ENCODE measurements at regions not wholly inside any gene's neighbourhood (a gene's known extent, or its start where the extent isn't known, plus 50 kb on each side); places are given as distances from the start of the nearest gene placed in this dataset.

DNA sequence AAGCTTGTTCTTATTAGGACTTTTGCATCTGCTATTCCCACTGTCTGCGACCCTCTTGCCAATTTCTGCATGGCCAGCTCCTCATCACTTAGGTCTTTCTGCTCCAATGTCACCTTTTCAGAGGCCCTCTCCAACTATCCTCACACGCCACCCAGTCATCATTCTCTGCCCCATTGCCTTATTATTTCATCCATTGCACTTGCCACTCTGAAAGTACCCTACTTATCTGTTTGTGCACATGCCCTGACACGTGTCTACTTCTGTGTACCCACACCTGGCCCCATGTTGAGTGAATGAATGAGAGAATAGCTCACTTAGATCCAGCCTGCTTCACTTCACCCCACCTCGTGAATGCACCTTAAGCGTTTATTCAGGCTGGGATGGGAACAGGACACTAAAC, 218.7 kb upstream of the TBX3 start:
- no peak overlapping the region for H3K4me3 ChIP-seq (ENCODE audit: low read depth, low read length)

GRCh38 chr12:114901316-114901715, 217.3 kb upstream of the TBX3 start:
- no peak overlapping the region for H3K4me3 ChIP-seq (ENCODE audit: low read depth, low read length)

- no peak overlapping the region for H3K4me3 ChIP-seq (ENCODE audit: low read depth, low read length)
Observed at GRCh38 chr12:114898159-114898558, 214.2 kb upstream of the TBX3 start.

- H3K4me3 ChIP-seq (ENCODE audit: low read depth, low read length), result no peak overlapping the region
Observed at GRCh38 chr12:114895827-114896226, 211.9 kb upstream of the TBX3 start.

DNA sequence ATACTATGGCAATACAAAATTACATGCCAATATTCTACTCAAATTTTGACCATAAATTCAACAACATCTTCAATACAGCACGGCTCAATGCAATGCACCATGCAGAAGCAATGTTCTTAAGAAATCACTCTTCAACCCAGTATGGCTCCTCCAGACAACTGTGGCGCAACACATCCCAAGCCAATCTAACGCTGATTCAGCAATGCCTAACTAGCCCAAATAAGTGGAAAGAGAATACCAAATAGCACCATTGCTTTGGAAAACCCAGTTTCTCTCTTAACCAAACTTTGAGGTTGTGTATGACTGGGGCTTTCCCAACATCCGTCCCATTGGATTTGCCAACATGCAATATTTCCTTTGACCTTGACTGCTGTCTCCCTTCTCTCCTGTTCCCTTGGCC, 211.1 kb upstream of the TBX3 start:
- H3K4me3 ChIP-seq (ENCODE audit: low read depth, low read length), result no peak overlapping the region

DNA sequence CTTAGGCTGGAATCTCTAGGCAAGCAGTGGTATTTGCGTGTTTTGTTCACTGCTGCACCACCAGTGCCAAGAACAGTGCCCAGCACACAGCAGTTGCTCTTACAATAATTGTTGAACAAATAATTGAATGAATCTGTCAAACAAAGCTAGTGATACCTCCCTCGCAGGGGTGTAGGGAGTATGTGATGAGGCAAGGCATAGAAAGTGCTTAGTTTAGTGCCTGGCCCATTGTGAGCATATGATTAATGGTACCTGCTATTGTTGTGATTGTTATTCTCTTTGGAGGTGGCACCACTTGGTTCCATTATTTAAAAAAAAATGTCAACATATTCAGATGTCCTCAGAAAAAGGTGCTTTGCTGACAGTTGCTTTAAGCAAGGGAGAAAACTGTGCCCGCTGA, 210.1 kb upstream of the TBX3 start:
- no peak overlapping the region for H3K4me3 ChIP-seq (ENCODE audit: low read depth, low read length)

DNA sequence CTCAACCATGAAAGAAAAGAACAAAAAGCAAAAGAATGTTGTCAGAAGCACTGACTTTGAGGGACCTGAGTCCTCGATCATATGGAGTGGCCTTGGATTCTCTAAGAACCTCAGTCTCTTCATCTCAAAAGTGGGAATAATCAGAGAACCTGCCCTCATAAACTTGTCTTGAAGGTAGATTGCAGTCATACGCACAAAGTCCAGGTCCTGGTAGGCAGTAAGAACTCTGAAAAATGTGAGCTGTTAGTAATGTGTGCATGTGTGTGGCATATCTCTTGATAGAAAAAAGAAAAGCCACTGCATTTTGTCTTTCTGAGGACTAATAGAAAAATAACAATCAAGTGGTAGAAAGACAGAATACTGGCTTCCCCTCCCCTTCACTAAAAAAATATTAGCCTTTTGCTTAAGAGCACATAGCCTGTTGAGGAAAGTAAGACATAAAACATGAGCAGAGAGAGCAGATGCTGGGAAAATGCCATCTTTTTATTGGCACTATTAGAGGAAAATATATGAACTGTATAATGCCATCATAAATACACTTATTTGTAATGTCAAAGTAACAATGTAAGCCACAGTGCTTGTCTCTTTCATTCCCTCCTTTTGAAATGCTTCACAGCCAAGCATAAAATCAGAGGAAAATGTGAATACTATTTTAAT, 205.1 kb upstream of the TBX3 start:
- H3K4me3 ChIP-seq (ENCODE audit: low read depth, low read length), result no peak overlapping the region

DNA sequence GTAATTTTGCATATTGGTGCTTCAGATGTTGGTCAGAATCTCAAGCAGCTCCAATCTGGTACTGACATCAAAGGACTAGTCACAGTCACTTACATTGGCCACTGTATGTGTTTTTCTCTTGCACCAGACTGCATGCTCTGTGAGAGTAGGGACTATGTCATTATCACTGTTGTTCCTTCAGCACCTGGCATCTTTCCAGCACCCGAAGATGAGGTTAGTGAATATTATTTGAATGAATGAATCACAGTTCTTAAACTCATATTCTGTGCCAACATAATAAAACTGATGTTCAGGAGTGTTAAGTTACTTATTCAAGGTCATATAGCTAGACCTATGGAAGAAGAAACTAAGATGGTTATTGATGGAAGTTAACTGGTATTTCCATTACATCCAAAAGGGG, 204.5 kb upstream of the TBX3 start:
- H3K4me3 ChIP-seq (ENCODE audit: low read depth, low read length), result no peak overlapping the region

- H3K4me3 ChIP-seq (ENCODE audit: low read depth, low read length), result no peak overlapping the region
Observed at GRCh38 chr12:114885501-114885900, 201.5 kb upstream of the TBX3 start.

DNA sequence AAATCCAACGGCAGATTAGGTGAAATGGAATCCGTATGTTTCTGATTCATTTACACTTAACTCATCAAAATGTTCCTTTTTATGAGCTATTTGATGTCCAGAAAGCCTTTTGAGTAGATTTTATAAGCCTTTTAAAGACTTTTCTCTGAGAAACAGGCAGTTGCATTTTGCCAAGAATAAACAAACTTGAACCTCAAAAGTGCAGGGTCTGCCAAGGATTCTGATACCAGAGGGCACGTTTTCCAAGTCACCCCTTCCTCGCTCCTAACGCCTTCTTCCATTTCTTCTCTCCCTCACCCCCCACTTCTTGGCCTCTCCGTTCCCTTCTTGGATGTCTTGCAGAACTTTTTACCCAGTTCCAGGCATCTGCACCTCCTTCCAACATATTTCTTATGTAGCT, 200.6 kb upstream of the TBX3 start:
- H3K4me3 ChIP-seq (ENCODE audit: low read depth, low read length), result no peak overlapping the region

- H3K4me3 ChIP-seq (ENCODE audit: low read depth, low read length), result no peak overlapping the region
Observed at GRCh38 chr12:114882083-114882482, 198.1 kb upstream of the TBX3 start.

DNA sequence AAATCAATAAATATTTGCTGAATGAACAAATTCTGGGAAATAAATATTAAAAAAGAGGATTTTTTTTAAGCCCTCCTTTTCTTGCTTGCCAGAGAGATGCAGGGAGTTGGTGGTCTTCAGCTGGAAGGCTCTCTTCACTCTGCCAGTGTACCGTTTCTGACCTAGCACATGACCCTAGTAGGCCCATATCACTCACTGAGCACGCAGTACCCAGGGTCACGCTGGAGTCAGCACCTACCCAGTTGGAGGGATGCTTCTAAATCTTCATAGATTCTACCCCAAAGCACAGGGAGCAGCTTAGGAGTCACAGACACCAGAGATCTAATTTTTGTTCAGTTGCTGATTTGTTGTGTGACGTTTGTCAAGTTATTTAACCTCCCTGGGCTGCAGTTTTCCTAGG, 195.4 kb upstream of the TBX3 start:
- H3K4me3 ChIP-seq (ENCODE audit: low read depth, low read length), result no peak overlapping the region

GRCh38 chr12:114878781-114879180, 194.8 kb upstream of the TBX3 start:
- H3K4me3 ChIP-seq (ENCODE audit: low read depth, low read length), result no peak overlapping the region

GRCh38 chr12:114876968-114877680, 193.1 kb upstream of the TBX3 start:
- H3K4me3 ChIP-seq (ENCODE audit: low read depth, low read length), result no peak overlapping the region

GRCh38 chr12:114875313-114875712, 191.3 kb upstream of the TBX3 start:
- no peak overlapping the region for H3K4me3 ChIP-seq (ENCODE audit: low read depth, low read length)

GRCh38 chr12:114873656-114874055, 189.7 kb upstream of the TBX3 start:
- no peak overlapping the region for H3K4me3 ChIP-seq (ENCODE audit: low read depth, low read length)

DNA sequence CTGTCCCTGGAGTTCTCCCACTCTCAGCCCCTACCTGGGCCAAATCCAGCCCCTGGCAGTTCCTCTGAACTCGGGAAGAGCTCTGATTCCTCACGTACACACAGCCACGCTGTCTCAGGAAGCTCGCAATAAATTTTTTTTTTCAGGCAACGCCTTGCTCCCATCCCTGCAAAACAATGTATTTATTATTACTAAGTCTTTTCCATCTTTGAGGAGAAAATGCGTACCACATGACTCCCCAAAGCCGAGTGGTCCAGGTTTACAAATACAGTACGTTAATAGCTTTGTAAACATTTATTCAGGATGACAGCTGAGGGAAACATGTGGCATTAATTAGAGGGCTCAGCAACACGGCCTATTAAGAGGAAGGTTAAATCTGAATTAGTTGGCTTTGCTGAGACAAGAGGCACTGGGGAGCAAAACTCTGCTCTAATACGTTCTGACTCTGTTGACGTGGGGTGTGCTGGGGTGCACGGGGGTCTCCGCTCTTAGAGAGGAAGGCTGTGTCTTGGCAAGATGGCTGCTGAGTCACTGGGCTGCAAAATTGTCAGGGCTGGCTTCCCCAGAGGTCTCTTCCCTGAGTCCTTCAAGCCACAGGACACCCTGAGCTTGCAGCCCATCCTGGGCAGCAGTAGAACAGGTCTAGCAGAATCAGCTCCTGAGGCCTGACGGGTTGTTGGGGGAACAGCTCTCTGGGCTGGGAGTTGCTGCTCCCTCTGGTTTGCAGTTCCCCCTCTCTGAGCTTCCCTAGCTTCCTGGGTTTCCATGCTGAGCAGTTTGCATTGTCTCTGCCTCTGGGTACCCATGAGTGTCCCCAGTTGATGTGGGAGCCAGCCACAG, 185.2 kb upstream of the TBX3 start:
- H3K4me3 ChIP-seq (ENCODE audit: low read depth, low read length), result no peak overlapping the region

DNA sequence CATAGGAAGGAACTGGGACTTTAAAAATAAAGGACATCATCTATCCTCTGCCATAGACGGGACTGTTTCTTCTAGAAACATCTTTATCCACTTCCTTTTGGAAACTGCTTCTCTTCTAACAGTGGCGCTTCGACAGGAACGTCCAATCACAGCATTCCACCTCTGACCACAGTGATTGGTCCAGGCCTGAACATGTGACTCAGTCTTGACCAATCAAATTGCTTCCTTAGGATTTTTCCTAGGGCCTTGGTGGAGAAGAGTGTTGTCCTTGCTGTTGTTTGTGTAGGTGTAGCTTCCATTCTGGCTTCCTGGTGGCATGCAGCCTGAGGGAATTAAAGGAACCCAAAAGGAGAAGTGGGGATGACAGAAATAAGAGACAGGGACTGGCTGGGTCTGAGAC, 182.4 kb upstream of the TBX3 start:
- no peak overlapping the region for H3K4me3 ChIP-seq (ENCODE audit: low read depth, low read length)

DNA sequence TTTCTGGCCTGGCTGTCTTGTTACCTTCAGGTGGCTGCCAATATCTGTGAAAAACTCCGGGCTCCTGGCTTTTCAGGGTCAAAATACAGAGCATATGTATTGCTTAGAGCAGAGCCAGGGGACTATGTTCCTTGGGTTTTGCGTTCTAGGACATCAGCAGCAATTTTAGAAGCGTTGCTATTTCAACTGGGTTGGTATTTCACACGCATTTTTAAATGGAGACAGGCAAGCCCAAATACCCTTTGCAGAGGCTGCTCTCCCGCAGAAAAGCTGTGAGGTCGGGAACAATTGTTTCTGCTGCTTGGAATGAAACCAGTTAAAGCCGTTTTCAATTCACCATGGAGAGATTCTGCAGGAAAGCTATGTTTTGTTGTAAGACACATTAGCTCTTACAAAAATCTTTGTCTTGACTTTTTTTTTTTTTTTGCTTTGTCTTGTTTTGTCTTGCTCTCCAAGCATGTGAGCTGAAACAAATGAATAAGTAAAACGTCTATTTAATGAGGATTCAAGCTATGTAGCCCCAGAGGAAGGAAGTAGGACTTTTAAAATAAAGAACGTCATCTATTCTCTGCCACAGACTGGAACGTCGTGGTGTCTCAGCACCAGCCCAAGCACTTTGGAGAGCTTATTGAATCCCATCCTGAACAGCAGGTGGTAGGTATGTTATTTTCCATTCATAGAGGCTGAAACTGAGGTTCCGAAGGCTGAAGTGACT, 181.0 kb upstream of the TBX3 start:
- H3K4me3 ChIP-seq (ENCODE audit: low read depth, low read length), result no peak overlapping the region

DNA sequence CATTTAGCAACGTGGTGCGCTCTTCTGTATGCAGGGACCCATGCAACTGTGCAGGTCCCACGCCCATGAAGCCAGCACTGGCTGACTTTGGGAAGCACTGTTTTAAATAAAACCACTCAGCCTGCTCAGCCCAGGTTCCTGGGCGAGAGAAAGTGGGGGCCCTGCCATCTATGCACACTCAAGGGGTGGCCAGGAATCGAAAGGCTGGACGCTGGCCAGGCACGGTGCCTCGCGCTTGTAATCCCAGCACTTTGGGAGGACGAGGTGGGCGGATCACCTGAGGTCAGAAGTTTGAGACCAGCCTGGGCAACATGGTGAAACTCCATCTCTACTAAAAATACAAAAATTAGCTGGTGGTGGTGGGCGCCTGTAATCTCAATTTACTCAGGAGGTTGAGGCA, 179.9 kb upstream of the TBX3 start:
- no peak overlapping the region for H3K4me3 ChIP-seq (ENCODE audit: low read depth, low read length)

DNA sequence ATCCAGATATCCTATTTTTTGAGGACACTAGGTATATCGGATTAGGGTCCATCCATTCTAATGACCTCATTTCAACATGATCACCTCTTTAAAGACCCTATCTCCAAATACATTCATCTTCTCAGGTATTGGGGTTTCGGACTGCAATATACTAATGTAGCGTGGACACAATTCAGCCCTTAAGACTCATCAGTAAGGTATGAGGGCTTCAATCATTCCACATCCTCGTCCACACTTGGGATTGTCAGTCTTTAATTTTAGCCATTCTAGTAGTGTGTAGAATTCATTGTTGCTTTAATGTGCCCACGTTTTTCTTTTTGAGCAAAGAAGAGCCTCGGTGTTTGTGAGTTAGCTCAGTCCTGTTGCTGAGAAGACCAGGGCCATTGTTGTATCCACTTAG, 177.0 kb upstream of the TBX3 start:
- no peak overlapping the region for H3K4me3 ChIP-seq (ENCODE audit: low read depth, low read length)
